GM11168 (cell line): ENCODE measurements at regions not wholly inside any gene's neighbourhood (a gene's known extent, or its start where the extent isn't known, plus 50 kb on each side); places are given as distances from the start of the nearest gene placed in this dataset.

Experiments used
- in situ Hi-C: fragments of 300-500 bp; cut with MboI; formaldehyde crosslinking; loops from one replicate; pipeline ENCODE4 v1.12.0; 2022; ENCODE audit warnings: low sequenced_read_pairs; ENCODE audit not compliant: unreplicated experiment

- in situ Hi-C loops = no loop called here
These were observed 510.9 kb upstream of the MGMT start for GRCh38 chr10:128956149-128956548.

DNA sequence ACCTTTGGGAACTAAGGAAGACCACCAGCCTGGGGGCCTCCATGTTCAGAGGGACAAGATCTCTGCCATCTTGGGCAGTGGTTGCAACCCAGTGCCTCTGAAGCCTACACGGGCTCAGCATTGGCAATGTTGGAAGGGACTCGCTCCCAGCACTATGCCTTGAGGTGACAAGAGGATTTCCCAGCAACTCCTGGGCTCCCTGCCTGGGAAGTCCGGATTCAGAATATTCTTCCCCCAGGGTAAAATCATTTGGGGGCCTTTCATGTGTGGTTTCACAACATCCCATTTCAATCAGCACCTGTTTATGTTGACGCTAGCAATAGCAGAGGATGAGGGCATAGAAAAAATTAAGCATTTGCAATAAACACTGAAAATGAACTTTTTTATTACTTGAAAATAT lies 509.8 kb upstream of the MGMT start:
- in situ Hi-C loops = no loop called here

DNA sequence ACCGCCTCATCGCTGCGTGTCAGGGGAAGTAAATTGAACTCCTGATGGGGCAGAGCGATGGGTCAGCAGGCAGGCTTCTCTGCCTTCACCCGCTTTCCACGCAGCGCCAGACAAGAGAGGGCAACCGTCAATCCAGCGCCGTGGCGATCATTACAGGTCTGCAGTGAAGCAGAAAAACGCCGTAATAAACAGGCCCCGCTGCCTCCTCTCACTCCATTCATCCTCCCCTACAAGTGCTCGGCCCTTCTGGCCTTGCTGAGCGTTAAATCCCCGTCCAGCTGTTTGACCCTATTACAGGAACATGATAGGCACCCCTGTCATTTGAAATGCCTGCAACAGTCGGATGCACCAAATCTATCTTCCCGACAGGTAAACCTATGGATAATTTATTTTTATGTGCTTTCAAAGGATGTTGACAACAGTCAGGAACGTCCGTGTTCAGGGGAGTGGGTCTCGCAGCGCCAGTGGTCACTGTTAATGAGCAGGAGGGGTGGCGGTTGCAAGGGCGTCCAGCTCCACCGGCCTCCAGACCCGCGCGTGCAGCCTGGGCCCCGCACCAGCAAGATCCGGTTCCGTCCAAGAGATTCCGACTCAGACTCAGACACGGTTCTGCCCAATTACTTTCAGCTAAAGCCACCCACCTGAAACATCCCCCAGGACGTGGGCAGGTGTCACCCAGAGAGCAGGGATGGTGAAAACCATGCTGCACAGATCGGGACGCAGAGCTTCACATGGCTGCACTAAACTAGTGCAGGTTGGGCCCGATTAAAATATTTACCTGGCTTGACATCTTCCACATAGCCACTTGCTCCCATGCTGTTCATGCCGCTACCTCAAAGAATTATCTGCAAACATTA lies 508.0 kb upstream of the MGMT start:
- in situ Hi-C loops = no loop called here

GRCh38 chr10:128959746-128960145 lies 507.3 kb upstream of the MGMT start:
- in situ Hi-C loops = no loop called here

GRCh38 chr10:128960517-128960916 lies 506.5 kb upstream of the MGMT start:
- in situ Hi-C loops = no loop called here

- in situ Hi-C loops = no loop called here
These were observed 504.9 kb upstream of the MGMT start for GRCh38 chr10:128962182-128962581.

GRCh38 chr10:128963211-128964099 lies 503.6 kb upstream of the MGMT start:
- in situ Hi-C loops = no loop called here

GRCh38 chr10:128964100-128964403 lies 503.0 kb upstream of the MGMT start:
- in situ Hi-C loops = no loop called here

DNA sequence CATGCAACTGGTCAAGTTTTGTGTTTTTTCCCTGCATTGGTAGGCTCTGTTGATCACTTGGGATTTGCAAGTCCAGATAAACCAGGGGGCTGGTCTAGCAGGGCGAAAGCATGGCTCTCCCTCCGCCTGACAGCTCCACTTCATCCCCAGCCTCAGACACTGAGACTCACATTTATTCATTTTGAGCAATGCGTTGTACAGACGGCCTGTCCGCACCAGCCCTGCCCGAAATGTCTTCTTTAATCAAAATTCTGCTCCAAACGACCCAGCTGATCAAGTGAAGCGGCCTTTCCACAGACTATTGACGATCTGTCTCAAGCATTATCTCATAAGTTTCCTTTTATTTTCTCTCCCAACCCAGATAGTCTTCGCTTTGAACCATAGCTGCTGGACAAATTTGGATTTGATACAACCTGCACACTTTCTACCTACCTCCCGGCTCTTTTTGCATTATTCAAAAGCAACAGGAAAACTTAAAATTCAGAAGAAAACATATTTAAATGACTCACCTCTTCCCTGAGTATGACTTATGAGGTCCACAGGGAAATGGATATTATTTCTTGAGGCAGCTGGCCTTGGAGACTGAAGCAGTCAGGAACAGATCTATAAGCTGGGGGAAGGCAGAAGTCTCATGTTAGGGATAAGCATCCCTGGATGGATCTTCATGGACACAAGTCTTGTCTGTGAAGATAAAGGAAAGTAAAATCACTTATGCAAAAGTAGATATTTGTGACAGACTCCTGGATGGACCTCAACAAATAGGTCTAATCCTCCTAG lies 498.9 kb upstream of the MGMT start:
- in situ Hi-C loops = no loop called here

GRCh38 chr10:128969551-128969950 lies 497.5 kb upstream of the MGMT start:
- in situ Hi-C loops = no loop called here

DNA sequence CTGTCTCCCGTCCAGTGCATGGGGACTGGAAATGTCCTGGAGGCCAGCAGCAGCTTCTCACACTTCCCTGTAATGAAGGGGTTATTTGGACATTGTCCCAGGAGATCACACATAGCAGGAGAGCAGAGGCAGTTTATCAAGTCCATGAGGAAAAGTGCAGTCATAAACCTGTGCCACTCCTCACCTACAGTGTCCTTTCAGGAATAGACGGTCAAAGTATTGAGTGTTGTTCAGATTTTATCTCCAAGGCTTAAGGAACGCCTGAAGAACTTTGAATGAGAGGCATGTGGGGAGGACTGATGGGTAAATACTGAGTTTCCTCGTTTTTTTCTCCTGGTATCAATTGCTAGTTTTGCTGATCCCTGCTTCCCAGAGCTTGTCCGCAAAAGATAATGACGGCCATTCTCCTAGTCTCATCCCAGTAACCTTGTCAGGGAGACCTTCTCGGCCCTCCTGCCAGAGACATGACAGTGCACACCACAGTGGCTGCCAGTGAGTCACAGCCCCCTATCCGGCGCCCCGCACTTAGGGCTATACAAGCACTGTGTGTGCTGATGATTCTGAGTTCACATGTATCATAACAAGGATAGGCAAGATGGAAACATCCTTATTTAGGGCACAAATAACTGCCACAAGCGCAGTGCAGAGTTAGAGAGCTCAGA lies 495.5 kb upstream of the MGMT start:
- in situ Hi-C loops = no loop called here

GRCh38 chr10:128972036-128972405 lies 495.0 kb upstream of the MGMT start:
- in situ Hi-C loops = no loop called here

- in situ Hi-C loops = no loop called here
These were observed 493.8 kb upstream of the MGMT start for GRCh38 chr10:128973221-128973620.

DNA sequence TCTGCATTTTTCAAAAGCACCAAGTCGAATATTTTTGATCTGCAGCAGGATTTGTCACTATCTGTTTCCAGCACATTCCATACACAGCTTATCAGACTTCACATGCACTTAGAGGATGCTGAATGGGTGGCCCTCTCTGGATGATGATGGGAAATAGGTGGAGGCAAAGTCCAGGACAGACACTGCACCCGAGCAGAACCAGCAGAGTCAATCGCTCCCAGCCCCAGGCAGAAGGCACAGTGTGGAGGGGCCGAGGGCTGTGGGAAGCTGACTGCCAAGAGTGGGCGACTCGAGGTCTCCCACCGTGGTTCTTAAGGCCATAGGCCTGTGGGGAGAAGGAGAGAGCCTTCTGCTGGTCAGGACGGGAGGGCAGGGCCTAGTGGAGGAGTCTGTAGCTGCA lies 490.2 kb upstream of the MGMT start:
- in situ Hi-C loops = no loop called here

DNA sequence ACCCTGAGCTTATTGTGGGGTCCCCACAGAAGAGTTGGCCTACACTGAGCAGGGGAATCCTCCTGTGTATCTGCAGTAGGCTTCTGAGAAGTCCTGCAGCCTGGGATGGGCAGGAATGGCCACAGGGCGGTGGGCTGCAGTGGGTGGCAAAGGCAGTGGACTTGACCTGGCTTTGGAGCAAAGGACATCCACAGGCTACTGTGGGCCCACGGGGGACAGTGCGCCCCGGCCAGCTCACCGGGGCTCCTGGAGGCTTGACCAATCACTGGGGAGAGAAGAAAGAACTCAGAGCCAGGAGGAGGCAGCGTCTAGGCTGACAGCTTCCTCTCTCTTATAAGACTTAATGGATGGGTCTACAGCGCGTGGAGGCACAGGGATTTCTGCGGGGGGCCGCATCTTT lies 488.8 kb upstream of the MGMT start:
- in situ Hi-C loops = no loop called here

- in situ Hi-C loops = no loop called here
These were observed 487.6 kb upstream of the MGMT start for GRCh38 chr10:128979405-128979804.

- in situ Hi-C loops = no loop called here
These were observed 485.8 kb upstream of the MGMT start for GRCh38 chr10:128981251-128981650.

GRCh38 chr10:128981881-128982615 lies 485.0 kb upstream of the MGMT start:
- in situ Hi-C loops = no loop called here

DNA sequence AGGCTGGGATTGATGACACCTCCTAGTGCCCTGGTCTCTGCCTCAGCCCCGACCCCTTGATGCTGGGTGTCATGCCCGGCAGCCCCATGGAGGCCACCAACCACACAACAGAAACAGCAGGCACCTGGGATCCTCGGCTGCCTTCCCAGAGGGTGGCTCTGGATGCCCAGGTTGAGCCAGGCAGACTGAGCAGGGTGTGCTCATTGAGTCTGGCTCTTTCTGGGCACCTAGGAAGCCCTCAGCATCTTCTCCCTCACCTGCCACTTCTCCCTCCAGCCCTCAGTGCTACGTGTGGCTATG lies 484.5 kb upstream of the MGMT start:
- in situ Hi-C loops = no loop called here

DNA sequence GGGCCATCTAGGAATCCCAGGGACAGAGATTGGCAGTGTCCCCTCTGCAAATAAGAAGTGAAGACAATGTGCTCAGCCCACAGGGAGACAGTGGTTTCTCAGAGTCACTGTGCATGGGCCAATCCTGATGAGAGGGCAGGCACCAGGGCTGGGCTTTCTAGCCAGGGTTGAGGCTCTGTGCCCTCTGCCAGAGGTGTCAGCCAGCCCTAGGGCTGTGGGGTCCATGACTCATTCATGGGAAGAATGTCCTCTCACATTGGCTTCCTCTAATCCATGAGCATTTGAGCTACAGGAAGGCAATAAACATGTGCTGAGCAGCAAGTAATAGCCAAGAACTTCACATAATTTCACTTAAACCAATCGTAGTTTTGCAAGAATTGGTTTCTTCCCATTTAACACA lies 482.0 kb upstream of the MGMT start:
- in situ Hi-C loops = no loop called here
